HCT116 (cell line): ENCODE measurements at regions not wholly inside any gene's neighbourhood (a gene's known extent, or its start where the extent isn't known, plus 50 kb on each side); places are given as distances from the start of the nearest gene placed in this dataset.

Source experiments
- ATAC-seq: fragments of 200-7000 bp; cut with Tn5 transposase; 2 replicates; pipeline ENCODE4 v1.9.1; 2020; ENCODE audit warnings: mild to moderate bottlenecking, moderate library complexity
- BruUV-seq: library from RNA; stranded (reverse); fragments of 400-500 nt; replicated peaks from 2 replicates; lab custom pipeline; 2021; lab: Mats Ljungman, UMichigan
- CTCF ChIA-PET: fragments of 300-600 bp; sonication (Branson Sonifier 250); formaldehyde crosslinking; loops from one replicate; lab custom pipeline; 2021; ENCODE audit warnings: antibody characterized with exemption; lab: Charles Lee
- POLR2A ChIA-PET: fragments of 300-600, 350-600 bp; sonication (Branson Sonifier 250); formaldehyde crosslinking; loops from one replicate; lab custom pipeline; 2021; ENCODE audit warnings: antibody characterized with exemption; lab: Charles Lee
- RAD21 ChIA-PET, 2 experiments: fragments of 300-600 bp; sonication (Branson Sonifier 250); formaldehyde crosslinking; loops; one replicate each; lab custom pipeline; 2023; ENCODE audit warnings: low total read pairs in 2 of 2; ENCODE audit not compliant: uncharacterized antibody in 2 of 2, unreplicated experiment in 2 of 2, low non-redundant PET in 1 of 2; lab: Charles Lee
- DNase-seq: peaks from one replicate; pipeline ENCODE4 v3.0.0-alpha.2; 2010; ENCODE audit warnings: low read depth, low spot score
- H2AFZ ChIP-seq: fragments of 200-600 bp; shearing (Covaris generic), sonication (generic); 2 replicates; pipeline ENCODE4 v1.6.1; 2017; ENCODE audit warnings: low read depth, mixed run types, mixed read lengths, antibody characterized with exemption, low read length; ENCODE audit not compliant: poor library complexity, severe bottlenecking
- H3K27ac ChIP-seq: 2 replicates; pipeline ENCODE4 v1.5.1; 2012; ENCODE audit warnings: low read depth, low read length
- H3K27me3 ChIP-seq: fragments of 200-600 bp; sonication (generic); 2 replicates; pipeline ENCODE4 v1.6.1; 2016; ENCODE audit warnings: mixed run types, low read length, mixed read lengths; ENCODE audit not compliant: insufficient read depth
- H3K36me3 ChIP-seq, 2 experiments: fragments of 200-500 bp in 1 of 2; fragments of 200-600 bp in 1 of 2; sonication (Bioruptor generic) in 1 of 2; sonication (generic) in 1 of 2; 2 replicates each; pipeline versions ENCODE4 v1.5.1 to v1.6.1; 2014 to 2016; ENCODE audit warnings: low read length in 2 of 2, inconsistent platforms in 1 of 2, mixed read lengths in 1 of 2, mixed run types in 1 of 2; ENCODE audit not compliant: insufficient read depth in 2 of 2, control insufficient read depth in 1 of 2
- H3K4me1 ChIP-seq, 2 experiments: fragments of 200-600 bp in 1 of 2; sonication (generic) in 1 of 2; 2 replicates each; pipeline versions ENCODE4 v1.5.1 to v1.6.1; 2012 to 2017; ENCODE audit warnings: low read length in 2 of 2, inconsistent platforms in 1 of 2, mild to moderate bottlenecking in 1 of 2, mixed read lengths in 1 of 2, mixed run types in 1 of 2, moderate library complexity in 1 of 2; ENCODE audit not compliant: insufficient read depth in 2 of 2, control insufficient read depth in 1 of 2
- H3K4me2 ChIP-seq: fragments of 200-600 bp; sonication (generic); 2 replicates; pipeline ENCODE4 v1.6.1; 2017; ENCODE audit warnings: mixed run types, low read length, mixed read lengths
- H3K4me3 ChIP-seq, 2 experiments: fragments of 200-600 bp in 1 of 2; sonication (generic) in 1 of 2; replicated peaks in 1 of 2; 2 replicates each; pipeline ENCODE4 v1.5.1; 2011 to 2016; ENCODE audit warnings: low read length in 2 of 2, control low read depth in 1 of 2, low read depth in 1 of 2, mild to moderate bottlenecking in 1 of 2, mixed read lengths in 1 of 2, mixed run types in 1 of 2
- H3K79me2 ChIP-seq: fragments of 200-600 bp; sonication (generic); 2 replicates; pipeline ENCODE4 v1.6.1; 2017; ENCODE audit warnings: mild to moderate bottlenecking, mixed run types, low read length, moderate library complexity, mixed read lengths; ENCODE audit not compliant: insufficient read depth
- H3K9ac ChIP-seq: fragments of 200-600 bp; sonication (generic); 2 replicates; pipeline ENCODE4 v1.6.1; 2016; ENCODE audit warnings: low read length, mixed read lengths
- H3K9me2 ChIP-seq: fragments of 200-600 bp; sonication (generic), shearing (Covaris generic); 2 replicates; pipeline ENCODE4 v1.6.1; 2017; ENCODE audit warnings: mixed run types, mild to moderate bottlenecking, moderate library complexity; ENCODE audit not compliant: insufficient read depth
- H3K9me3 ChIP-seq, 2 experiments: fragments of 200-500 bp in 1 of 2; fragments of 200-600 bp in 1 of 2; sonication (Bioruptor generic) in 1 of 2; sonication (generic) in 1 of 2; 2 replicates each; pipeline ENCODE4 v1.6.1; 2014 to 2017; ENCODE audit warnings: low read length in 2 of 2, mixed read lengths in 2 of 2, inconsistent platforms in 1 of 2, low read depth in 1 of 2, mild to moderate bottlenecking in 1 of 2, mixed run types in 1 of 2, moderate library complexity in 1 of 2; ENCODE audit not compliant: control insufficient read depth in 1 of 2, insufficient read depth in 1 of 2
- H4K20me1 ChIP-seq: fragments of 200-600 bp; sonication (generic), shearing (Covaris generic); 2 replicates; pipeline ENCODE4 v1.6.1; 2017; ENCODE audit warnings: mixed run types, mild to moderate bottlenecking, moderate library complexity; ENCODE audit not compliant: insufficient read depth
- EGR1 ChIP-seq: IDR thresholded peaks from 2 replicates; pipeline ENCODE4 v1.6.1; 2012; ENCODE audit warnings: low read depth
- EZH2 ChIP-seq: fragments of 200-600 bp; sonication (generic); IDR thresholded peaks from 2 replicates; pipeline ENCODE4 v1.6.1; 2017; ENCODE audit warnings: antibody characterized with exemption, mixed run types
- EZH2phosphoT487 ChIP-seq: fragments of 200-600 bp; IDR thresholded peaks from 2 replicates; pipeline ENCODE4 v1.6.1; 2018; ENCODE audit warnings: antibody characterized with exemption, borderline replicate concordance
- FOSL1 ChIP-seq: IDR thresholded peaks from 2 replicates; pipeline ENCODE4 v1.6.1; 2012; ENCODE audit warnings: low read depth
- JUND ChIP-seq: IDR thresholded peaks from 2 replicates; pipeline ENCODE4 v1.6.1; 2012
- POLR2A ChIP-seq: IDR thresholded peaks from 2 replicates; pipeline ENCODE4 v1.7.0; 2011; ENCODE audit warnings: borderline replicate concordance; ENCODE audit not compliant: insufficient read depth, insufficient read length; ENCODE audit errors: extremely low read depth
- SP1 ChIP-seq: IDR thresholded peaks from 2 replicates; pipeline ENCODE4 v1.6.1; 2012; ENCODE audit warnings: low read depth
- TCF7L2 ChIP-seq: IDR thresholded peaks from 2 replicates; pipeline ENCODE4 v1.7.0; 2011; ENCODE audit warnings: borderline replicate concordance, inconsistent platforms; ENCODE audit not compliant: insufficient read depth, insufficient read length; ENCODE audit errors: extremely low read depth
- ZNF274 ChIP-seq: fragments of 200-500 bp; sonication (Bioruptor generic); IDR thresholded peaks from 2 replicates; pipeline ENCODE4 v1.6.1; 2014; ENCODE audit warnings: mild to moderate bottlenecking, low read depth, low read length, inconsistent platforms
- intact Hi-C: fragments of 100-400 bp; cut with micrococcal nuclease; formaldehyde crosslinking; loops from 2 replicates; pipeline ENCODE4 v1.10.0; 2022
- TF ChIP-seq, protein P1 (sequence below), 3 experiments: fragments of 200-600 bp in 1 of 3; sonication (generic) in 1 of 3; IDR thresholded peaks in 2 of 3; conservative IDR thresholded peaks in 1 of 3; 2 replicates each; pipeline ENCODE4 v1.5.1; 2012 to 2017; ENCODE audit warnings: low read depth in 2 of 3, low read length in 2 of 3, antibody characterized with exemption in 1 of 3, borderline replicate concordance in 1 of 3, control low read depth in 1 of 3, mild to moderate bottlenecking in 1 of 3, mixed read lengths in 1 of 3, mixed run types in 1 of 3, moderate library complexity in 1 of 3; ENCODE audit not compliant: insufficient read depth in 1 of 3
- TF ChIP-seq, protein P2 (sequence below): IDR thresholded peaks from 2 replicates; pipeline ENCODE4 v1.6.1; 2011; ENCODE audit warnings: mild to moderate bottlenecking, low read length, moderate library complexity; ENCODE audit not compliant: insufficient replicate concordance; ENCODE audit errors: extremely low read depth

DNA sequence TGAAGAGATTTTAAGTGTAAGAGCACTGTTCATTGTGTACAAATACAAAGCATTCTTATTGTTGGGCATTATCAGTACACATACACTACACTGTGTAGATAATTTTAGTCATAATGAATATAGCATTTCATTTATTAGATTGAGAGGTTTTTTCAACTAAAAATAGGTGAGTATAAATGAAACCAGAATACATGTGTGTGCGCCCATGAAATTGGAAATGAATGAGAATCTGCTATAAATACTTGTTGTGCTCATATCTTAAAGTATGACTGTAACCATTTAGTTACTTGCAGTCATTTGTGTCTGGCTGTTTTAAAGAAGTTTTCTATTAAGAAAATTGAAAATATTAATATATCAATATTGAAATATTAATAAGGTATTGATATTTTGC is 189.0 kb upstream of the MEF2C start:
- DNase-seq (no peak), ATAC-seq (no peak)
- no peak overlapping the region for H3K4me2 ChIP-seq
- no peak overlapping the region for H2AFZ ChIP-seq
- H3K79me2 ChIP-seq, result no peaks in the 10 kb centered on the region
- H3K27me3 ChIP-seq, result no peaks in the 10 kb centered on the region
- CTCF ChIA-PET, result no interaction called here
- no peaks in the 10 kb centered on the region for H3K4me1 ChIP-seq
- H3K9me3 ChIP-seq, result no peaks in the 10 kb centered on the region
- no peak overlapping the region for H3K9ac ChIP-seq
- no TSS peak for BruUV-seq
- no peaks in the 10 kb centered on the region for H3K36me3 ChIP-seq
- no peak overlapping the region for H3K27ac ChIP-seq
- TF ChIP-seq, protein P1, sequence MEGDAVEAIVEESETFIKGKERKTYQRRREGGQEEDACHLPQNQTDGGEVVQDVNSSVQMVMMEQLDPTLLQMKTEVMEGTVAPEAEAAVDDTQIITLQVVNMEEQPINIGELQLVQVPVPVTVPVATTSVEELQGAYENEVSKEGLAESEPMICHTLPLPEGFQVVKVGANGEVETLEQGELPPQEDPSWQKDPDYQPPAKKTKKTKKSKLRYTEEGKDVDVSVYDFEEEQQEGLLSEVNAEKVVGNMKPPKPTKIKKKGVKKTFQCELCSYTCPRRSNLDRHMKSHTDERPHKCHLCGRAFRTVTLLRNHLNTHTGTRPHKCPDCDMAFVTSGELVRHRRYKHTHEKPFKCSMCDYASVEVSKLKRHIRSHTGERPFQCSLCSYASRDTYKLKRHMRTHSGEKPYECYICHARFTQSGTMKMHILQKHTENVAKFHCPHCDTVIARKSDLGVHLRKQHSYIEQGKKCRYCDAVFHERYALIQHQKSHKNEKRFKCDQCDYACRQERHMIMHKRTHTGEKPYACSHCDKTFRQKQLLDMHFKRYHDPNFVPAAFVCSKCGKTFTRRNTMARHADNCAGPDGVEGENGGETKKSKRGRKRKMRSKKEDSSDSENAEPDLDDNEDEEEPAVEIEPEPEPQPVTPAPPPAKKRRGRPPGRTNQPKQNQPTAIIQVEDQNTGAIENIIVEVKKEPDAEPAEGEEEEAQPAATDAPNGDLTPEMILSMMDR (IDR thresholded peaks at IDR 0.05 in 2 of 3, conservative IDR thresholded peaks at IDR 0.05 in 1 of 3; ENCODE audit: borderline replicate concordance in 1 of 3, insufficient read depth in 1 of 3, low read depth in 2 of 3, low read length in 2 of 3), result no peak
- TF ChIP-seq ZNF274 (no peak), SP1 (no peak), EGR1 (no peak), FOSL1 (no peak), JUND (no peak), EZH2phosphoT487 (no peak), TCF7L2 (no peak), POLR2A (no peak), EZH2 (no peak)
- TF ChIP-seq, protein P2, sequence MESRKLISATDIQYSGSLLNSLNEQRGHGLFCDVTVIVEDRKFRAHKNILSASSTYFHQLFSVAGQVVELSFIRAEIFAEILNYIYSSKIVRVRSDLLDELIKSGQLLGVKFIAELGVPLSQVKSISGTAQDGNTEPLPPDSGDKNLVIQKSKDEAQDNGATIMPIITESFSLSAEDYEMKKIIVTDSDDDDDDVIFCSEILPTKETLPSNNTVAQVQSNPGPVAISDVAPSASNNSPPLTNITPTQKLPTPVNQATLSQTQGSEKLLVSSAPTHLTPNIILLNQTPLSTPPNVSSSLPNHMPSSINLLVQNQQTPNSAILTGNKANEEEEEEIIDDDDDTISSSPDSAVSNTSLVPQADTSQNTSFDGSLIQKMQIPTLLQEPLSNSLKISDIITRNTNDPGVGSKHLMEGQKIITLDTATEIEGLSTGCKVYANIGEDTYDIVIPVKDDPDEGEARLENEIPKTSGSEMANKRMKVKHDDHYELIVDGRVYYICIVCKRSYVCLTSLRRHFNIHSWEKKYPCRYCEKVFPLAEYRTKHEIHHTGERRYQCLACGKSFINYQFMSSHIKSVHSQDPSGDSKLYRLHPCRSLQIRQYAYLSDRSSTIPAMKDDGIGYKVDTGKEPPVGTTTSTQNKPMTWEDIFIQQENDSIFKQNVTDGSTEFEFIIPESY, result no peak
- RAD21 ChIA-PET, result no interaction called here
- intact Hi-C loops, result no loop called here
- no peaks in the 10 kb centered on the region for H4K20me1 ChIP-seq
- no peak overlapping the region for H3K4me3 ChIP-seq
- POLR2A ChIA-PET, result no interaction called here
- H3K9me2 ChIP-seq, result no peaks in the 10 kb centered on the region
